Fibroblast of the aortic adventitia (primary cell): ENCODE measurements at regions not wholly inside any gene's neighbourhood (a gene's known extent, or its start where the extent isn't known, plus 50 kb on each side); places are given as distances from the start of the nearest gene placed in this dataset.
"Not testable (repeated sequence)": the region's sequence is repeated elsewhere in the genome, so short reads cannot be mapped to it uniquely, and the experiment has no call there.

Source experiments
- DNase-seq: peaks from one replicate; pipeline ENCODE4 v3.0.0-alpha.2; 2010; ENCODE audit warnings: low read depth
- H3K4me3 ChIP-seq: 2 replicates; pipeline ENCODE4 v1.5.1; 2011; ENCODE audit warnings: low read depth, mild to moderate bottlenecking, control low read depth, low read length, moderate library complexity
- CTCF ChIP-seq: IDR thresholded peaks from 2 replicates; pipeline ENCODE4 v1.5.1; 2011; ENCODE audit warnings: mild to moderate bottlenecking, low read length, control low read depth, inconsistent platforms; ENCODE audit not compliant: insufficient read depth

GRCh38 chr21:15309022-15309590, 244.3 kb upstream of the NRIP1 start:
- peak; percentile 38 for DNase-seq
- H3K4me3 ChIP-seq, result no peak overlapping the region
- no peak for TF ChIP-seq CTCF

- TF ChIP-seq CTCF, result no peak
- peak; percentile 77 for DNase-seq
Measured at GRCh38 chr21:15309721-15310120, 244.9 kb upstream of the NRIP1 start.

GRCh38 chr21:15311510-15311909, 246.7 kb upstream of the NRIP1 start:
- DNase-seq, result no peak
- no peak overlapping the region for H3K4me3 ChIP-seq
- TF ChIP-seq CTCF, result no peak

More at GRCh38 chr21:15309721-15310120, 244.9 kb upstream of the NRIP1 start:
- no peak overlapping the region for H3K4me3 ChIP-seq

- not testable (repeated sequence) for DNase-seq, H3K4me3 ChIP-seq
Measured at GRCh38 chr21:15317034-15317433, 252.2 kb upstream of the NRIP1 start.

- no peak for TF ChIP-seq CTCF
- DNase-seq, result no peak
- H3K4me3 ChIP-seq, result no peak overlapping the region
Measured at GRCh38 chr21:15319727-15320126, 254.9 kb upstream of the NRIP1 start.

GRCh38 chr21:15324542-15324941, 259.7 kb upstream of the NRIP1 start:
- no peak for TF ChIP-seq CTCF
- H3K4me3 ChIP-seq, result no peak overlapping the region
- DNase-seq, result no peak

- no peak for TF ChIP-seq CTCF
- DNase-seq, result no peak
- no peak overlapping the region for H3K4me3 ChIP-seq
Measured at GRCh38 chr21:15326032-15326867, 261.4 kb upstream of the NRIP1 start.
